K562 (cell line): ENCODE measurements at regions not wholly inside any gene's neighbourhood (a gene's known extent, or its start where the extent isn't known, plus 50 kb on each side); places are given as distances from the start of the nearest gene placed in this dataset.

ENCODE experiments used
- ATAC-seq: fragments of 200-7000 bp; cut with Tn5 transposase; 3 replicates; pipeline ENCODE4 v1.9.1; 2020; ENCODE audit warnings: moderate library complexity
- BruUV-seq: library from RNA; stranded (reverse); fragments of 400-500 nt; replicated peaks from 2 replicates; lab custom pipeline; 2021; lab: Mats Ljungman, UMichigan
- CTCF ChIA-PET: fragments of 300-600 bp; formaldehyde crosslinking; extraction: SDS; loops from one replicate; lab custom pipeline; 2021; ENCODE audit warnings: low intra/inter-chr PET ratio; lab: Yijun Ruan, JAX
- POLR2A ChIA-PET: fragments of 300-600, 350-650 bp; sonication (Branson Sonifier 250); formaldehyde crosslinking; extraction: SDS; loops from one replicate; lab custom pipeline; 2021; ENCODE audit warnings: antibody characterized with exemption, inconsistent platforms; lab: Yijun Ruan, JAX
- DNase-seq, 4 experiments: peaks; one replicate each; pipeline versions ENCODE4 v3.0.0 to v3.0.0-alpha.2; 2011 to 2018; ENCODE audit warnings: low spot score in 3 of 4, mixed read lengths in 3 of 4; ENCODE audit errors: extremely low read depth in 1 of 4
- FAIRE-seq: peaks from 2 replicates; lab custom pipeline; 2011; peaks lifted over from hg19 to GRCh38; lab: Jason Lieb, UNC
- H2AFZ ChIP-seq: 2 replicates; pipeline ENCODE4 v1.6.0; 2011; ENCODE audit warnings: low read depth, low read length, control low read depth, inconsistent platforms
- H3K27ac ChIP-seq: fragments of 200-600 bp; 3 replicates; pipeline ENCODE4 v1.8.0; 2011; ENCODE audit warnings: low read depth, mild to moderate bottlenecking, control low read depth, inconsistent platforms, low read length, moderate library complexity, mixed read lengths; ENCODE audit errors: extremely low read depth
- H3K27me3 ChIP-seq, 2 experiments: fragments of 300-600 bp in 1 of 2; 2 replicates in 1 of 2; 3 replicates in 1 of 2; pipeline versions ENCODE4 v1.6.0 to v1.8.0; 2011; ENCODE audit warnings: inconsistent platforms in 2 of 2, low read length in 2 of 2, mild to moderate bottlenecking in 1 of 2, mixed read lengths in 1 of 2, moderate library complexity in 1 of 2; ENCODE audit not compliant: control insufficient read depth in 2 of 2, insufficient read depth in 2 of 2
- H3K36me3 ChIP-seq: fragments of 300-600 bp; 3 replicates; pipeline ENCODE4 v1.8.0; 2011; ENCODE audit warnings: mild to moderate bottlenecking, low read length, inconsistent platforms; ENCODE audit not compliant: control insufficient read depth, insufficient read depth
- H3K4me1 ChIP-seq, 2 experiments: fragments of 200-600 bp in 1 of 2; replicated peaks in 1 of 2; 2 replicates in 1 of 2; 3 replicates in 1 of 2; pipeline versions ENCODE4 v1.5.1 to v1.8.0; 2011; ENCODE audit warnings: inconsistent platforms in 2 of 2, low read length in 2 of 2, mild to moderate bottlenecking in 1 of 2, mixed read lengths in 1 of 2, moderate library complexity in 1 of 2; ENCODE audit not compliant: control insufficient read depth in 2 of 2, insufficient read depth in 2 of 2
- H3K4me2 ChIP-seq: 2 replicates; pipeline ENCODE4 v1.6.1; 2011; ENCODE audit warnings: low read length, control low read depth, inconsistent platforms, mixed read lengths; ENCODE audit not compliant: insufficient read depth
- H3K4me3 ChIP-seq: fragments of 200-600 bp; sonication (generic), shearing (Covaris generic); 2 replicates; pipeline ENCODE4 v1.5.1; 2016; ENCODE audit warnings: control low read depth, inconsistent platforms
- H3K79me2 ChIP-seq: fragments of 200-600 bp; 3 replicates; pipeline ENCODE4 v1.8.0; 2011; ENCODE audit warnings: low read length, inconsistent platforms; ENCODE audit not compliant: control insufficient read depth, insufficient read depth
- H3K9ac ChIP-seq, 2 experiments: 2 replicates each; pipeline versions ENCODE4 v1.6.0 to v1.6.1; 2011; ENCODE audit warnings: low read depth in 2 of 2, low read length in 2 of 2, control low read depth in 1 of 2, inconsistent platforms in 1 of 2, mild to moderate bottlenecking in 1 of 2, mixed read lengths in 1 of 2; ENCODE audit not compliant: insufficient read depth in 1 of 2
- H3K9me1 ChIP-seq: one replicate; pipeline ENCODE4 v1.6.0; 2011; ENCODE audit warnings: inconsistent platforms, mild to moderate bottlenecking, low read length, moderate library complexity; ENCODE audit not compliant: control insufficient read depth, insufficient read depth
- H3K9me3 ChIP-seq: replicated peaks from 2 replicates; pipeline ENCODE4 v1.5.1; 2011; ENCODE audit warnings: low read depth, low read length, inconsistent platforms; ENCODE audit not compliant: control insufficient read depth, insufficient read depth
- H4K20me1 ChIP-seq: replicated peaks from 2 replicates; pipeline ENCODE4 v1.6.1; 2011; ENCODE audit warnings: low read length, inconsistent platforms, mixed read lengths; ENCODE audit not compliant: control insufficient read depth, insufficient read depth
- CEBPG ChIP-seq, 3 experiments: fragments of 200-800 bp in 1 of 3; sonication (Bioruptor generic) in 1 of 3; sonication (generic) in 1 of 3; formaldehyde crosslinking in 1 of 3; IDR thresholded peaks in 2 of 3; conservative IDR thresholded peaks in 1 of 3; 2 replicates each; pipeline versions ENCODE4 v1.6.1 to v1.8.0; 2016 to 2022; ENCODE audit warnings: missing compliant biosample characterization in 2 of 3, missing genetic modification characterization in 2 of 3, mild to moderate bottlenecking in 1 of 3, missing genetic modification reagents in 1 of 3
- KLF1 ChIP-seq: fragments of 450-650 bp; IDR thresholded peaks from 2 replicates; pipeline ENCODE4 v1.6.1; 2016; ENCODE audit warnings: missing genetic modification characterization, missing compliant biosample characterization
- TRIM24 ChIP-seq, 2 experiments: fragments of 450-650 bp; IDR thresholded peaks; 2 replicates each; pipeline ENCODE4 v1.6.1; 2016
- ZNF785 ChIP-seq: fragments of 250-450 bp; sonication (Bioruptor Pico); IDR thresholded peaks from 2 replicates; pipeline ENCODE4 v1.4.0; 2020; ENCODE audit warnings: mild to moderate bottlenecking
- in situ Hi-C: fragments of 300-500 bp; cut with MboI; formaldehyde crosslinking; loops from 4 replicates; pipeline ENCODE4 v1.15.0; 2018; ENCODE audit warnings: inconsistent platforms, mixed read lengths
- intact Hi-C: fragments of 100-400 bp; cut with micrococcal nuclease; formaldehyde crosslinking; loops from 2 replicates; pipeline ENCODE4 v1.14.2; 2022
- TF ChIP-seq, protein P1 (sequence below): sonication (generic); formaldehyde crosslinking; IDR thresholded peaks from 2 replicates; pipeline ENCODE4 v1.8.0; 2022; ENCODE audit warnings: mild to moderate bottlenecking, missing genetic modification reagents
- TF ChIP-seq, protein P2 (sequence below): sonication (generic); IDR thresholded peaks from 2 replicates; pipeline ENCODE4 v1.6.1; 2016
- TF ChIP-seq, protein P3 (sequence below): fragments of 450-650 bp; IDR thresholded peaks from 2 replicates; pipeline ENCODE4 v1.6.1; 2016; ENCODE audit warnings: low read depth
- TF ChIP-seq, protein P4 (sequence below): fragments of 450-650 bp; formaldehyde crosslinking; conservative IDR thresholded peaks from 2 replicates; pipeline ENCODE4 v1.4.0; 2022; ENCODE audit warnings: mild to moderate bottlenecking, missing genetic modification characterization

DNA sequence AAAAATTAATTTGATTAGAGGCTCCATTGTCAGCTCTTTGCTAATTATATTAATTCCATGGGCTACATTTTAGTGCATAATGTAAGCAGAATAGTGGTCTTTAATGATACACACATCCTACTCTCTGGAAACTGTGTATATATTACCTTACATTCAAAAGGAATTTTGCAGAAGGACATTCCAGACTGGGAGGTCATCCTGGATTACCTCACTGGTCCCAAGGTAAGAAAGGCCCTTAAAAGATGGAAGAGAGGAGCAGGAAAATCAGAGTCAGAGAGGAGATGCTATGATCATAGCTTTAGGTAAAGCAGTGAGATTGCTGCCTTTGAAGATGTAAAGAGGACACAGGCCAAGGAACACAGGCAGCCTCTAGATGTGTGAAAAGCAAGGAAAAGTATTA is 1180.8 kb downstream of the CDH12 start:
- H3K4me1 ChIP-seq: no peaks in the 10 kb centered on the region
- no peaks in the 10 kb centered on the region for H3K79me2 ChIP-seq
- intact Hi-C loops (no loop called here), in situ Hi-C loops (no loop called here)
- no peak overlapping the region for H3K27ac ChIP-seq
- ChIA-PET CTCF (no interaction called here), POLR2A (no interaction called here)
- H3K9me1 ChIP-seq: no peaks in the 10 kb centered on the region
- no peaks in the 10 kb centered on the region for H3K36me3 ChIP-seq
- H3K9ac ChIP-seq: no peak overlapping the region
- no peaks in the 10 kb centered on the region for H4K20me1 ChIP-seq
- FAIRE-seq: no peak
- H3K4me2 ChIP-seq: no peak overlapping the region
- ATAC-seq: no peak
- no peaks in the 10 kb centered on the region for H3K9me3 ChIP-seq
- DNase-seq: no peak
- H2AFZ ChIP-seq: no peak overlapping the region
- no peak overlapping the region for H3K4me3 ChIP-seq
- H3K27me3 ChIP-seq: no peaks in the 10 kb centered on the region
- BruUV-seq: no TSS peak
- TF ChIP-seq KLF1 (tag): no peak
- TF ChIP-seq, protein P1, sequence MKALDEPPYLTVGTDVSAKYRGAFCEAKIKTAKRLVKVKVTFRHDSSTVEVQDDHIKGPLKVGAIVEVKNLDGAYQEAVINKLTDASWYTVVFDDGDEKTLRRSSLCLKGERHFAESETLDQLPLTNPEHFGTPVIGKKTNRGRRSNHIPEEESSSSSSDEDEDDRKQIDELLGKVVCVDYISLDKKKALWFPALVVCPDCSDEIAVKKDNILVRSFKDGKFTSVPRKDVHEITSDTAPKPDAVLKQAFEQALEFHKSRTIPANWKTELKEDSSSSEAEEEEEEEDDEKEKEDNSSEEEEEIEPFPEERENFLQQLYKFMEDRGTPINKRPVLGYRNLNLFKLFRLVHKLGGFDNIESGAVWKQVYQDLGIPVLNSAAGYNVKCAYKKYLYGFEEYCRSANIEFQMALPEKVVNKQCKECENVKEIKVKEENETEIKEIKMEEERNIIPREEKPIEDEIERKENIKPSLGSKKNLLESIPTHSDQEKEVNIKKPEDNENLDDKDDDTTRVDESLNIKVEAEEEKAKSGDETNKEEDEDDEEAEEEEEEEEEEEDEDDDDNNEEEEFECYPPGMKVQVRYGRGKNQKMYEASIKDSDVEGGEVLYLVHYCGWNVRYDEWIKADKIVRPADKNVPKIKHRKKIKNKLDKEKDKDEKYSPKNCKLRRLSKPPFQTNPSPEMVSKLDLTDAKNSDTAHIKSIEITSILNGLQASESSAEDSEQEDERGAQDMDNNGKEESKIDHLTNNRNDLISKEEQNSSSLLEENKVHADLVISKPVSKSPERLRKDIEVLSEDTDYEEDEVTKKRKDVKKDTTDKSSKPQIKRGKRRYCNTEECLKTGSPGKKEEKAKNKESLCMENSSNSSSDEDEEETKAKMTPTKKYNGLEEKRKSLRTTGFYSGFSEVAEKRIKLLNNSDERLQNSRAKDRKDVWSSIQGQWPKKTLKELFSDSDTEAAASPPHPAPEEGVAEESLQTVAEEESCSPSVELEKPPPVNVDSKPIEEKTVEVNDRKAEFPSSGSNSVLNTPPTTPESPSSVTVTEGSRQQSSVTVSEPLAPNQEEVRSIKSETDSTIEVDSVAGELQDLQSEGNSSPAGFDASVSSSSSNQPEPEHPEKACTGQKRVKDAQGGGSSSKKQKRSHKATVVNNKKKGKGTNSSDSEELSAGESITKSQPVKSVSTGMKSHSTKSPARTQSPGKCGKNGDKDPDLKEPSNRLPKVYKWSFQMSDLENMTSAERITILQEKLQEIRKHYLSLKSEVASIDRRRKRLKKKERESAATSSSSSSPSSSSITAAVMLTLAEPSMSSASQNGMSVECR (CRISPR knock-in tag): no peak
- no peak for TF ChIP-seq ZNF785 (CRISPR knock-in tag)
- TF ChIP-seq TRIM24 (IDR thresholded peaks at IDR 0.05): no peak
- TF ChIP-seq, protein P2, sequence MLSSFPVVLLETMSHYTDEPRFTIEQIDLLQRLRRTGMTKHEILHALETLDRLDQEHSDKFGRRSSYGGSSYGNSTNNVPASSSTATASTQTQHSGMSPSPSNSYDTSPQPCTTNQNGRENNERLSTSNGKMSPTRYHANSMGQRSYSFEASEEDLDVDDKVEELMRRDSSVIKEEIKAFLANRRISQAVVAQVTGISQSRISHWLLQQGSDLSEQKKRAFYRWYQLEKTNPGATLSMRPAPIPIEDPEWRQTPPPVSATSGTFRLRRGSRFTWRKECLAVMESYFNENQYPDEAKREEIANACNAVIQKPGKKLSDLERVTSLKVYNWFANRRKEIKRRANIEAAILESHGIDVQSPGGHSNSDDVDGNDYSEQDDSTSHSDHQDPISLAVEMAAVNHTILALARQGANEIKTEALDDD: no peak
- no peak for TF ChIP-seq CEBPG (CRISPR knock-in tag; IDR thresholded peaks at IDR 0.05)
- TF ChIP-seq CEBPG (tag; conservative IDR thresholded peaks at IDR 0.05 in 1 of 2, IDR thresholded peaks at IDR 0.05 in 1 of 2): no peak
- TF ChIP-seq, protein P3, sequence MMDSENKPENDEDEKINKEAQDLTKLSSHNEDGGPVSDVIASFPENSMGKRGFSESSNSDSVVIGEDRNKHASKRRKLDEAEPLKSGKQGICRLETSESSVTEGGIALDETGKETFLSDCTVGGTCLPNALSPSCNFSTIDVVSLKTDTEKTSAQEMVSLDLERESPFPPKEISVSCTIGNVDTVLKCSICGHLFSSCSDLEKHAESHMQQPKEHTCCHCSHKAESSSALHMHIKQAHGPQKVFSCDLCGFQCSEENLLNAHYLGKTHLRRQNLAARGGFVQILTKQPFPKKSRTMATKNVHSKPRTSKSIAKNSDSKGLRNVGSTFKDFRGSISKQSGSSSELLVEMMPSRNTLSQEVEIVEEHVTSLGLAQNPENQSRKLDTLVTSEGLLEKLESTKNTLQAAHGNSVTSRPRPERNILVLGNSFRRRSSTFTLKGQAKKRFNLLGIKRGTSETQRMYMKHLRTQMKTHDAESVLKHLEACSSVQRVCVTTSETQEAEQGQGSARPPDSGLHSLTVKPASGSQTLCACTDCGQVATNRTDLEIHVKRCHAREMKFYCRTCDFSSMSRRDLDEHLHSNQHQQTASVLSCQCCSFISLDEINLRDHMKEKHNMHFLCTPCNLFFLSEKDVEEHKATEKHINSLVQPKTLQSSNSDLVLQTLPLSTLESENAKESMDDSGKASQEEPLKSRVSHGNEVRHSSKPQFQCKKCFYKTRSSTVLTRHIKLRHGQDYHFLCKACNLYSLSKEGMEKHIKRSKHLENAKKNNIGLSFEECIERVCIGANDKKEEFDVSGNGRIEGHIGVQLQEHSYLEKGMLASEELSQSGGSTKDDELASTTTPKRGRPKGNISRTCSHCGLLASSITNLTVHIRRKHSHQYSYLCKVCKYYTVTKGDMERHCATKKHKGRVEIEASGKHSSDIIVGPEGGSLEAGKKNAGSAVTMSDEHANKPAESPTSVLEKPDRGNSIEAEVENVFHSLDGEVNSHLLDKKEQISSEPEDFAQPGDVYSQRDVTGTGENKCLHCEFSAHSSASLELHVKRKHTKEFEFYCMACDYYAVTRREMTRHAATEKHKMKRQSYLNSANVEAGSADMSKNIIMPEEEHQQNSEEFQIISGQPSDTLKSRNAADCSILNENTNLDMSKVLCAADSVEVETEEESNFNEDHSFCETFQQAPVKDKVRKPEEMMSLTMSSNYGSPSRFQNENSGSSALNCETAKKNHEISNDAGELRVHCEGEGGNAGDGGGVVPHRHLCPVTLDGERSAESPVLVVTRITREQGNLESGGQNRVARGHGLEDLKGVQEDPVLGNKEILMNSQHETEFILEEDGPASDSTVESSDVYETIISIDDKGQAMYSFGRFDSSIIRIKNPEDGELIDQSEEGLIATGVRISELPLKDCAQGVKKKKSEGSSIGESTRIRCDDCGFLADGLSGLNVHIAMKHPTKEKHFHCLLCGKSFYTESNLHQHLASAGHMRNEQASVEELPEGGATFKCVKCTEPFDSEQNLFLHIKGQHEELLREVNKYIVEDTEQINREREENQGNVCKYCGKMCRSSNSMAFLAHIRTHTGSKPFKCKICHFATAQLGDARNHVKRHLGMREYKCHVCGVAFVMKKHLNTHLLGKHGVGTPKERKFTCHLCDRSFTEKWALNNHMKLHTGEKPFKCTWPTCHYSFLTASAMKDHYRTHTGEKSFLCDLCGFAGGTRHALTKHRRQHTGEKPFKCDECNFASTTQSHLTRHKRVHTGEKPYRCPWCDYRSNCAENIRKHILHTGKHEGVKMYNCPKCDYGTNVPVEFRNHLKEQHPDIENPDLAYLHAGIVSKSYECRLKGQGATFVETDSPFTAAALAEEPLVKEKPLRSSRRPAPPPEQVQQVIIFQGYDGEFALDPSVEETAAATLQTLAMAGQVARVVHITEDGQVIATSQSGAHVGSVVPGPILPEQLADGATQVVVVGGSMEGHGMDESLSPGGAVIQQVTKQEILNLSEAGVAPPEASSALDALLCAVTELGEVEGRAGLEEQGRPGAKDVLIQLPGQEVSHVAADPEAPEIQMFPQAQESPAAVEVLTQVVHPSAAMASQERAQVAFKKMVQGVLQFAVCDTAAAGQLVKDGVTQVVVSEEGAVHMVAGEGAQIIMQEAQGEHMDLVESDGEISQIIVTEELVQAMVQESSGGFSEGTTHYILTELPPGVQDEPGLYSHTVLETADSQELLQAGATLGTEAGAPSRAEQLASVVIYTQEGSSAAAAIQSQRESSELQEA: no peak
- TF ChIP-seq, protein P4, sequence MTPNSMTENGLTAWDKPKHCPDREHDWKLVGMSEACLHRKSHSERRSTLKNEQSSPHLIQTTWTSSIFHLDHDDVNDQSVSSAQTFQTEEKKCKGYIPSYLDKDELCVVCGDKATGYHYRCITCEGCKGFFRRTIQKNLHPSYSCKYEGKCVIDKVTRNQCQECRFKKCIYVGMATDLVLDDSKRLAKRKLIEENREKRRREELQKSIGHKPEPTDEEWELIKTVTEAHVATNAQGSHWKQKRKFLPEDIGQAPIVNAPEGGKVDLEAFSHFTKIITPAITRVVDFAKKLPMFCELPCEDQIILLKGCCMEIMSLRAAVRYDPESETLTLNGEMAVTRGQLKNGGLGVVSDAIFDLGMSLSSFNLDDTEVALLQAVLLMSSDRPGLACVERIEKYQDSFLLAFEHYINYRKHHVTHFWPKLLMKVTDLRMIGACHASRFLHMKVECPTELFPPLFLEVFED: no peak
